Activated CD4-positive, alpha-beta T cell treated with anti-CD3 and anti-CD28 coated beads, Interleukin-2, amount 50 U/mL, for 24 hours (primary cell): ENCODE measurements at regions not wholly inside any gene's neighbourhood (a gene's known extent, or its start where the extent isn't known, plus 50 kb on each side); places are given as distances from the start of the nearest gene placed in this dataset.
"Not testable (repeated sequence)": the region's sequence is repeated elsewhere in the genome, so short reads cannot be mapped to it uniquely, and the experiment has no call there.

ENCODE experiments used
- DNase-seq, 2 donors: peaks; one replicate each; pipeline ENCODE4 v3.0.0-alpha.2; 2020; ENCODE audit warnings: low read depth in 1 of 2, low spot score in 1 of 2

- no peak for DNase-seq
Measured at GRCh38 chr1:30229960-30230359, 493.4 kb downstream of the MATN1 start.

GRCh38 chr1:30229557-30229956 lies 493.8 kb downstream of the MATN1 start:
- no peak for DNase-seq

- DNase-seq: no peak
Measured at GRCh38 chr1:30226648-30227047, 496.7 kb downstream of the MATN1 start.

GRCh38 chr1:30225357-30225756 lies 498.0 kb downstream of the MATN1 start:
- DNase-seq: no peak

- no peak for DNase-seq
Measured at GRCh38 chr1:30219675-30220074, 503.7 kb downstream of the MATN1 start.

- DNase-seq: no peak
Measured at GRCh38 chr1:30218438-30218837, 504.9 kb downstream of the MATN1 start.

GRCh38 chr1:30216602-30217001 lies 506.8 kb downstream of the MATN1 start:
- DNase-seq: no peak

- DNase-seq: no peak
Measured at GRCh38 chr1:30213936-30214335, 509.4 kb downstream of the MATN1 start.

GRCh38 chr1:30207962-30208361 lies 515.4 kb downstream of the MATN1 start:
- not testable (repeated sequence) for DNase-seq

GRCh38 chr1:30206631-30207030 lies 516.8 kb downstream of the MATN1 start:
- not testable (repeated sequence) for DNase-seq

- not testable (repeated sequence) for DNase-seq
Measured at GRCh38 chr1:30204916-30205315, 518.5 kb downstream of the MATN1 start.

- DNase-seq: no peak
Measured at GRCh38 chr1:30201015-30201414, 522.4 kb downstream of the MATN1 start.

GRCh38 chr1:30200161-30200560 lies 523.2 kb downstream of the MATN1 start:
- no peak for DNase-seq

- DNase-seq: no peak
Measured at GRCh38 chr1:30199563-30199962, 523.8 kb downstream of the MATN1 start.

- no peak for DNase-seq
Measured at GRCh38 chr1:30198795-30199403, 524.5 kb downstream of the MATN1 start.

GRCh38 chr1:30198451-30198760 lies 525.0 kb downstream of the MATN1 start:
- DNase-seq: no peak

- DNase-seq: no peak
Measured at GRCh38 chr1:30197639-30198450, 525.5 kb downstream of the MATN1 start.

GRCh38 chr1:30196872-30197638 lies 526.3 kb downstream of the MATN1 start:
- no peak for DNase-seq

GRCh38 chr1:30196457-30196856 lies 526.9 kb downstream of the MATN1 start:
- no peak for DNase-seq

GRCh38 chr1:30195424-30196134 lies 527.8 kb downstream of the MATN1 start:
- DNase-seq: no peak

- DNase-seq: no peak
Measured at GRCh38 chr1:30194741-30195423, 528.5 kb downstream of the MATN1 start.
